Skeletal muscle cell (primary cell): ENCODE measurements at regions not wholly inside any gene's neighbourhood (a gene's known extent, or its start where the extent isn't known, plus 50 kb on each side); places are given as distances from the start of the nearest gene placed in this dataset.
"Not testable (repeated sequence)": the region's sequence is repeated elsewhere in the genome, so short reads cannot be mapped to it uniquely, and the experiment has no call there.

ENCODE experiments used
- DNase-seq: peaks from one replicate; pipeline ENCODE4 v3.0.0-alpha.2; 2010; ENCODE audit warnings: low read depth
- H3K4me3 ChIP-seq: 2 replicates; pipeline ENCODE4 v1.5.1; 2011; ENCODE audit warnings: low read depth, mild to moderate bottlenecking, control low read depth, low read length, moderate library complexity

DNA sequence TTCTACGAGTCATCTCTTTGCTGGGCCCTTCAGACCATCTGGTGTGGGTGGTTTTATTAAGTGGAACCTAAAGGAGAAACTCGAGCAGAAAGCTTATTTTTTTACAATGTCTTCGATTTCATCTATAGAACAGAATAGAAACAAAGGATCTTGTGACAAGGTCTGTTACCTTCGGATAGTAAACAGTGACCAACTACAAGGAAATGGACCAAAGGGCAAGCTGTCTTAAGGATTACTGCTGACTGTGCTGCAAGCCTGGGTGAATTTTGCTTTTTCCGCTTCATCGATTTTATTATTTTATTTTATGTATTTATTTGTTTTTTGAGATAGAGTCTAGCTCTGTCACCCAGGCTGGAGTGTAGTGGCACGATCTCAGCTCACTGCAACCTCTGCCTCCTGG is 348.9 kb upstream of the ERCC4 start:
- no peak overlapping the region for H3K4me3 ChIP-seq
- DNase-seq, result no peak

DNA sequence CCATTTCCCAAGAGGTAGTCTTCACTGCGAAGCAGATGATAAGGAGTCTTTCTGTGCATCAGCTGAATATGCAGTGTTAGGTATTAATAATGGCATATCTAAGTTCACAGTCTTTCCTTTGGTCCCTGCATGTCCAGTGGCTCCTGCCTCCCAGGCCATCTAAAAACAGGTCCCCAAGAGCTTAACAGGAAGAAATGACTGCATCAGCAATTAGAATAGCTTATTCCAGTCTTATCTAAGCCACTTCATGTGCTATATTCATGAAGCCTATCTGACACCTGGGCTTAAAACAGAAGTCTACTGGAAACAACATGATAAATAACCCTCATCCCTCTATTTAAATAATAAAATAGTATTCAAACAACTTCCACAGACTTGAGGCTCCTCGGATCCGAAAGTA is 346.1 kb upstream of the ERCC4 start:
- no peak for DNase-seq
- no peak overlapping the region for H3K4me3 ChIP-seq

DNA sequence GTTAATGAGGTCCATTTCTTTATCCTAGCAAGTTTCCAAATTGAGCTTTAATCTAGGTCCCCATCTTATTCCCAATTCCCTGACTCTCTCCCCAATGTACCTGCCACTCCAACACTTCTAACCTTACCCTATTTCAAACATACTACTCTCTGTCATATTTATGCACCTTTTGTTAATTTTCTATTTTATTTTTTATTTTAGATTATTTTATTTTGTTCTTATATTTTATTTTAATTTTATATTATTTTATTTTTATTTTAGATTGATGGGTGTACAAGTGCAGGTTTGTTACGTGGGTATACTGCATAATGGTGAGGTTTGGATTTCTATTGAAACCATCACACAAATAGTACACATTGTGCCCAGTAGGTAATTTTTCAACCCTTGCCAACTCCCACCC is 333.9 kb upstream of the ERCC4 start:
- no peak for DNase-seq
- H3K4me3 ChIP-seq, result no peak overlapping the region

DNA sequence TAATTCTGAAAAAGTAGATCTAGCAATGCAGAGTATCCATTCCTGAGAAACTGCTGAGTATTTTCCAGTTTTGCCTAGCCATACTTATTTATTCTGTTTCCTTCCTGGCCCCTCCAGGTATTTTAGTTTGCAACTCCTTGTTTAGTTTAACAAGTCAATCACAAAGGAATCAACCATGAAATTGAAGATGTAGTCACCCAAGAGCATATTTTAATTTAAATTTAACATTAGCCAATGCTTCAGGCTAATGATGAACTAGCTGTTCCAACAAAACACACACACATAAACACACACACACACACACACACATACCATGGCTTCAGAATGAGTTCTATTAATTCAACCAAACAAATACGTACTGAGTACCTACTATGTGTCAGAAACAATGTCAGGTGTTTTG is 332.8 kb upstream of the ERCC4 start:
- DNase-seq, result no peak
- H3K4me3 ChIP-seq, result no peak overlapping the region

DNA sequence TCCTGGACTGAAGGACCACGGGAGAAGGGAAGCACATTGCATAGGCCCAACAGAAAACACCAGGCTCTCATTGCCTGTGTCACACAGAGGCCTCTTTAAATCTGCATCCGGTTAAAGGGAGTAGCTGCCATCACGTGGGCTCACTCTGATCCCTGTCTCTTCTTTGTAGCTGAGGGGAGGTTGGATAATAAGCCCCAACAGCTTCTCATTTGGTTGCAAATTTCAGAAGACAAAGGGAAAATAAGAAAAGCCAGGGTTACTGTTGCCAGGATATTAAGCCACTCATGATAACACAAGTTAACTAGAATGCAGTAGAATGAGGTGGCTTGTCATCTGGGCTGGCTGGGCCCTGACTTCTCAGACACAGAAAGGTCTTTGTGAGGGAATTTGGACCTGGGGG is 325.1 kb upstream of the ERCC4 start:
- H3K4me3 ChIP-seq, result no peak overlapping the region
- DNase-seq, result no peak

DNA sequence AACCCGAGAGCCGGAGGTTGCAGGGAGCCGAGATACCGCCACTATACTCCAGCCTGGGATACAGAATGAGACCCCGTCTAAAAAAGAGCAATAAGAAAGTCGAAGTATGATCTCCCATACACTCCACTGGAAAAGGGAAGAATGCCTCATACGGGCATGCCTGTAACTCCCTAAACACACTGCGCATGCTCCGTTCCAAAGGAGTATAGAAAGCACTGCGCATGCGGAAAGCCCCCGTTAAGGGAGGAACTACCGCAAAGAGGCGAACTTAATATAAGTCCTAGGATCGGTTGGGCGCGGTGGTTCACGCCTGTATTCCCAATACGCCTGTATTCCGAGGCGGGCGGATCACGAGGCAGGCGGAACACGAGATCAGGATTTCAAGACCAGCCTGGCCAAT is 313.1 kb upstream of the ERCC4 start:
- no peak for DNase-seq
- no peak overlapping the region for H3K4me3 ChIP-seq

DNA sequence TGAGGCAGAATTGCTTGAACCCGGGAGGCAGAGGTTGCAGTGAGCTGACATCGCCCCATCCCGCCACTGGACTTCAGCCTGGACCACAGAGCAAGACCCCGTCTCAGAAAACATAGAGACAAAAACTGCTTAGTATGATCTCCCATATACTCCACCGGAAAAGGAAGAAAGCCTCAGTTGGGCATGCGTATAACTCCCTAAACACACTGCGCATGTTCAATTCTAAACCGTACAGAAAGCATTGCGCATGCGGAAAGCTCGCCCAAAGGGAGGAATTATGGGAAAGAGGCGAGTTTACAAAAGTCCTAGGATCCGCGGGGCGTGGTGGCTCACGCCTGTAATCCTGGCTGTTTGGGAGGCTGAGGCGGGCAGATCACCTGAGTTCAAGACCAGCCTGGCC is 312.7 kb upstream of the ERCC4 start:
- no peak for DNase-seq
- no peak overlapping the region for H3K4me3 ChIP-seq

DNA sequence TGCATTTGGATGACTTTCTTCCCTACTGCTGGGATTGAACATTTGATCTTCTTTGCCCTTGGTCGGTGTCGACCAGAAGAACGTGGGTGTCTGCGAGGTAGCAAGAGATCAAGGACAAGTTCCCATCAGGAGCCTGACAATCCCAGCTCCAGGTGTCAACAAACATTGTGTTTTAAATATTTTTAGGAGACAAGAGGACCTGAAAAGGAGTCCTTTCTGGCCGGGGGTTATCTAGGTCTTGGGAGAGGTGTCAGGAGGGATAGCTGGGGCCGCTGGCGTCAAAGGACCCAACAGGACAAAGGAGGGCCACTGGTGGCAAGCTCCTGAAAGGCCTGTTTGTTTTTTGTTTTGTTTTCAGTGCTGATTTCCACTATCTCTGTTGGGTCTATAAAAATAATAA is 308.4 kb upstream of the ERCC4 start:
- DNase-seq, result no peak
- no peak overlapping the region for H3K4me3 ChIP-seq

DNA sequence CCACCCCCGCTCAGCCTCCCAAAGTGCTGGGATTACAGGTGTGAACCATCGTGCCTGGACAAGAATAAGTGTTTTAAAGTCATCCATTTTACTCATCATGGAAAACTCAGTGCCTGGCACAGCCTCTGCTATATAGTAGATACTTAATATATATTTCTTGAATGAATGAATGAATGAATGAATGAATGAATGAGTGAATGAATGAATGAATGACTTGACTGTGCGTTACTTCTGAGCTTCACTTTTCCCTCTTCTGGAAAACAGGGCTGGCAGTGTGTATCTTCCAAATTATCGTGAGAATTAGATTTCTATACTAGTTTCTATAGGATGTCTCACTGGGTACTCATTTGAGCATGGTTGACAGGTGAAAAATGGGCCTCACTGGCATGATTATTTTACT is 307.3 kb upstream of the ERCC4 start:
- H3K4me3 ChIP-seq, result no peak overlapping the region
- DNase-seq, result no peak

DNA sequence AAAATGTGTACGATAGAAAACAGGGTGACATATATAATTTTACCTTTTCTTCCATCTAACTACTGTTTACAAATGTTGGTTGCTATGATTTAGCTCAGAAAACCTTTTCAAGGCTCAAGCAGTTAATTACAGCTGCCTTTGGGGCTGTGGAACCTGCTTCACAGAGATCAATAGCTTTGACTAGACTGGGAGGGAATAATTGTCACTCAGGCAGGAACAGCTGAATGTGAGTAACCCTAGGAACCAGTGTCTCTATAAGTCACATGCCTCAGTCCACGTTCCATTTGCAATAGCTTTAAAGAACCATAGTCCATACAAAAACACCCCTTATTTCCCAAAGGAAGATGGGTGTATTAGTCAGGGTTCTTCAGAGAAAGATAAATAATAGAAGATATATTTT is 306.8 kb upstream of the ERCC4 start:
- no peak for DNase-seq
- H3K4me3 ChIP-seq, result no peak overlapping the region

DNA sequence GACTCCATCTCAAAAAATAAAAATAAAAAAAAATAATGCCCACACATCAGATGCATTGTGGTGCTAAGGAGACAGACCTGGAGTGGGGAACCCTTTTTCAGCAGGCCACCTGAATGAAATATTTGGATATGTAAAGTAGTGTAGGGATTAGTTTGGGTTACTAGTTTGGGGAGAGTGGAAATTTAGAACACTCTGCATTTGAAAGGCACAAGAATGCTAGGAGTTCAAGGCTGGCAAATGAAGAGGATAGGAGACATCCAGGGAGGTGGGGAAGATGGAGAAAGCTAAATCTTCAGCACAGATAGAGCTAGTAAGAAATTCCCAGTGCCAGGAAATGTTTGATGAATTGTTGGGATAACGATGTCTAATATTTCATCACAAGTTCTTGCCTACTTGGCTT is 298.3 kb upstream of the ERCC4 start:
- H3K4me3 ChIP-seq, result no peak overlapping the region
- no peak for DNase-seq

DNA sequence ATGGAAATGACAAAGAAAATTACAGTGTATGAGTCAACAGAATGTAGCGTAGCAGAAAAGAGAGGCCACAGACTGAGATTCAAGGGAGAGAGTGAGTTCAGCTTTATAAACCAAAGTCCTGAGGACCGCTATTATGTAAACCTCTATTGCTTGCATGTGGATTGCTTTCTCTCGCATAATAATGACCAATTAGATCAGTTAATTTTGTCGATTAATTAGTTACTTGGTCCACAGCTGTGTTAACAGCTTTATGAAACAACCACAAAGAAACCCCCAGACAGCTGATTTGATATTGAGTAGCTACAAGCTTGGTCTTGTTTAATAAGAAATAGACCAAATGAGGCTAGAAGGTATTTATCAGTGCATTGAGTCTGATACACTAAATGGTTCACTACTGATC is 291.8 kb upstream of the ERCC4 start:
- no peak for DNase-seq
- H3K4me3 ChIP-seq, result no peak overlapping the region

DNA sequence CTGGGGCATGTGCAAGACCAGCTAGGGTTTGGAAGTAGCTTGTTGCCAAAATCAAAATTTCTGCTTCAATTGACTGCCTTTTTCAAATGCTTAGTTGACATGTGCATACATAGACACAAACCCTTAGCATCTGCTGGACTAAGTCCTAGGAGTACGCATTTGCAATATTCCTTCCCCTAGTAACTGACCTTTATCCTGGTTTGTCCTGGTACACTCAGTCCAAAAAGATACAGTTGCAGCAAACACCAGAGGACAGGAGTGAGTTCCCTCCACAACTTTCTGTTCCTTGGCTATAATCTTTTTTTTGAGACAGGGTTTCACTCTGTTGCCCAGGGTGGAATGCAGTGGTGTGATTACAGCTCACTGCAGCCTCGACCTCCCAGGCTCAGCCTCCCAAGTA is 290.2 kb upstream of the ERCC4 start:
- H3K4me3 ChIP-seq, result no peak overlapping the region
- no peak for DNase-seq

DNA sequence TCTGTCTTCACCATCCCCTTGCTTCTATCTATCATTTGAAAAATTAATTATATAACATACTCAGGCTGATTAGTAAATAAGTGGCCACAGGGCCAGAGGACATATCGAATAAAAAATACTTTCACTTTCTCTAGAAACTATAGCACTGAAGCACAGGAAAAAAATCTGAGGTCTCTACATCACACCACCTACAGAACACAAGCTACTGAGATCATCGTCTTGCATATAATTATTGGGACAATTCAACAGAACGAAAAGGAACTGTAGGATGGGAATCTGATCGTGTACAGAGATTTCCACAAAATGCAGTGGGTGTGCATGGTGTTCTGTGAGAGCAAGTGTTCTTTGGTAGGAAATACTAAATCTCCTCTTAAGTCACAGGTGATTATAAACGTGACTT is 289.6 kb upstream of the ERCC4 start:
- no peak for DNase-seq
- H3K4me3 ChIP-seq, result no peak overlapping the region

DNA sequence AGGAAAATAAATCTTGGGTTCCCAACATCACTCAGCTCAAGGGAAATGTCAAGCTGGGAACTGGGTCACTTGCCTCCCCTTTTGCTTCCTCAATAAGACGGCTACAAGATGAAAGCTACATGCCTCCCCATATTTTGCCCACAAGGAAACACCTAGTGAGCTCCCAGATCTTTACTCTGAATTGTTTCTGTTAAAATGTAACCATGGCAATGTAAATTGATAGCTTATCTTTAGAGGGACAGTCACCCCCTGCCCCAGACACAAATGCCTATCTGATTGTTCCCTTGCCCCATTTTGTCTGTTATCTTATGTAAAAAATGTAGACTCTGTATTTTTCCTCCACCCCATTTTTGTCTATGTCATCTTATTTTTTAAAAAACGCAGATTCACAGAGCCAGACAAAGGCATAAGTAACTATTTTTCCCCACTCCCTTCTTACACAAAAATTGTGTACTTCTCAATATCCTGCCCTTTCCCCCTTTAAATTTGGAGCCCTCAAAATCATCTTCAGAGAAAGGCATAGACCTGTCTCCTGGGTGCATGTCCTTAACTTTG is 288.7 kb upstream of the ERCC4 start:
- H3K4me3 ChIP-seq, result no peak overlapping the region
- no peak for DNase-seq

DNA sequence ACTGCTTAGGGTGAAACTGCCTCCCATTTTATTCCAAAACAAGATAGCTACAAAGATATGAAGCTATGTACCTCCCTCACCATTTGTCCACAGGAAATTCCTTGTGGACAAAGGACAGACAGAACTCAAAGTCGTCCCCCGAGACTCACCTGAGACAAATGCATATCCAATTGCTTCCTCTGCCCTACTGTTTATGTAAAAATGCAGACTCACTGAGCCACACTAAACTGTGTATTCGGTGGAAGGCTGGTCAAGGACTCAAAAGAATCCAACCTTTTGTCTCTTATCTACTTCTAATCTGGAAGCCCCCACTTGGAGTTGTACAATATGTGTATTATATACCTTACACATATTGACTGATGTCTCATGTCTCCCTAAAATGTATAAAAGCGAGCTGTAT is 288.0 kb upstream of the ERCC4 start:
- no peak overlapping the region for H3K4me3 ChIP-seq
- no peak for DNase-seq

DNA sequence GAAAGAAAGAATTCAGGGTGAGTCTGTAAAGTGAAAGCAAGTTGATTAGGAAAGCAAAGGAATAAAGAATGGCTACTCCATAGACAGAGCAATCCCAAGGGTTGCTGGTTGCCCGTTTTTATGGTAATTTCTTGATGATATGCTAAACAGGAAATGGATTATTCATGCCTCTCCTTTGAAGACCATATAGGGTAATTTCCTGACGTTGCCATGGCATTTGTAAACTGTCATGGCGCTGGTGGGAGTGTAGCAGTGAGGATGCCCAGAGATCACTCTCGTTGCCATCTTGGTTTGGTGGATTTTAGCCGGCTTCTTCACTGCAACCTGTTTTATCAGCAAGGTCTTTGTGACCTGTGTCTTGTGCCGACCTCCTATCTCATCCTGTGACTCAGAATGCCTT is 287.4 kb upstream of the ERCC4 start:
- not testable (repeated sequence) for H3K4me3 ChIP-seq, DNase-seq

DNA sequence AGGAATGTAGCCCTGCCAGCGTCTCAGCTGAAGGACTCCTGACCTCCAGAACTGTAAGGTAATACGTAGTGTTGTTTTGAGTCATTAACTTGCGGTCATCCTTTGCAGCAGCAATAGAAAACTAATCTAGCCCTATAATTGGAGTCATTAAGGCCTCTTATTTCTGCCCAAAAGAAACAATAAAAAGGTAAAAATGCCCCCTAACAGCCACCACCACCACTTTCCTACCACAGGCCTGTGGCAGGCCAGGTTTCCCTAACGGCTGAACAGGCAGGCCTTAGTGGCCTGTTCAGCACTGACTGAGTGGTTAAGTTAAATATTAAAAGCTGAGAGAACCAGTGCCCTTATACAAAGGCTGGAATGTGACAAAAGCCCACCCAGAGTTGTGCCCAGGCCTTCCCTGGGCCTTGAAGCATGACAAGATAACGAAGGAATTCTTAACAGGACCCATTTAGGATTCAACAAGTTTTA is 286.5 kb upstream of the ERCC4 start:
- no peak overlapping the region for H3K4me3 ChIP-seq
- no peak for DNase-seq

DNA sequence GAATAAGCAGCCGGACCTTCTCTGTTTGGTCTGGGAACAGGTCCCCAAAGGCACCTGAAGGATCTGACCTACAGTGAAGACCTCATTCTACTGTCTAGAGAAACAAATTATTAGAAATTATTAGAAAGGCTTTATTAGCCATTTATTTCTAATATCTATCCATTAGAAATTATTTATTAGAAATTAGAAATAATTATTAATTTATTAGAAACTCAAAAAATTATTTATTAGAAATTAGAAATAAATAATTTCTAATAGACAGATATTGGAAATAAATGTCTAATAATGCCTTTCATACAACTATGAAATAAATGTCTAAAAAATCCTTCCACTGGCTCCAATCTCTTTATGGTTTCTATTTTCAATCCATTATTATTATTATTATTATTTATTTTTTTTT is 285.7 kb upstream of the ERCC4 start:
- no peak for DNase-seq
- H3K4me3 ChIP-seq, result no peak overlapping the region

DNA sequence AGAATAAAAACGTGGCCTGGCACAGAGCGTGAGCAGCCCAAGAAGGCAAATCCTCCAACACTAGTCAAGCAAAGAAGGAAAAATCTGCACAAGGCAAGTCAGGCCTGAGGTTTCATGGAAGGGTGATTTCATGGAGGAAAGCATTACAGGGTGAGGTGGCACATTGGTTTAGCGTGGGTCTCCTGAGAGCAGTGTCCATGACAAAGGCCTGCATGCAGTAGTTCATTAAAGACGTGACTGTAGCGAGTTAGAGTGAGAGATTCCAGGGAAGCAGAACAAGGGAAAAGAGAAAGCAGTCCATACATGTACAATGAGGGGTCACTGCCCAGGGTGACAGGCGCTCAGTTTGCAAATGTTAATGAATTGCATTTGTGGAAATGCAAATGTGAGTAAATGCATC is 285.0 kb upstream of the ERCC4 start:
- H3K4me3 ChIP-seq, result no peak overlapping the region
- DNase-seq, result no peak

DNA sequence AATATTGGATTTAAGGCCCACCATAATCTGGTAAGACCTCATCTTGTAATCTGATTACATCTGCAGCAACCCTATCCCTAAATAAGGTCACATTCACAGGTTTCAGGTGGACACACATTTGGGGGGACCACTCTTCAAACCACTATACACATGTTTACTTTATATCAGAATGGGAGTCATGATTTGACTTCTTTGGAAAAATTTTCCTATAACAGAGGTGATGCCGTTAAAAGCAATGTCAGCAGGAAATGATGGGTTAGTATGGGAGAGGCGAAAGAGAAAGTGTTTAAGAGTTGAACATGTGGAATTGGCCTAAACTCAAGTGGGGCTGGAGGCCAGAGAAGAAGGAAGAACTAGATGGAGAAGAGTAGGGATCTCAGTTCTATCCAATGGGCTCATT is 281.7 kb upstream of the ERCC4 start:
- H3K4me3 ChIP-seq, result no peak overlapping the region
- no peak for DNase-seq

DNA sequence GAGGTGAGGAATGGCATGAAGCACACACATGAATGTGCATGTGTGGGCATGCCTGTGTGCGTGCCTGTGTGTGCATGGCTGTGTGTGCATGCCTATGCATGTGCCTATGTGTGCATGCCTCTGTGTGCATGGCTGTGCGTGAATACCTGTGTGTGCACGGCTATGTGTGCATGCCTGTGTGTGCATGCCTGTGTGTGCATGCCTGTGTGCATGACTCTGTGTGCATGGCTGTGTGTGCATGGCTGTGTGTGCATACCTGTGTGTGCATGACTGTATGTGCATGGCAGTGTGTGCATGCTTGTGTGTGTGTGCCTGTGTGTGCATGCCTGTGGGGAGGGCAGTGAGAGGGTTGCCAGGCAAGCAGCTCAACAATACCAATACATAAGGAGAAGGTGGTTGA is 276.5 kb upstream of the ERCC4 start:
- DNase-seq, result no peak
- H3K4me3 ChIP-seq, result no peak overlapping the region
